H9 (cell line): ENCODE measurements at regions not wholly inside any gene's neighbourhood (a gene's known extent, or its start where the extent isn't known, plus 50 kb on each side); places are given as distances from the start of the nearest gene placed in this dataset.

Source experiments
- DNase-seq: peaks from one replicate; pipeline ENCODE4 v3.0.0-alpha.2; 2017
- H2AFZ ChIP-seq: one replicate; pipeline ENCODE4 v1.6.1; 2013; ENCODE audit warnings: mild to moderate bottlenecking, low read length, control low read depth, moderate library complexity
- H2AK5ac ChIP-seq: 2 replicates; pipeline ENCODE4 v1.6.1; 2013; ENCODE audit warnings: low read length, control low read depth, mixed read lengths; ENCODE audit not compliant: insufficient read length
- H2BK120ac ChIP-seq: one replicate; pipeline ENCODE4 v1.6.1; 2013; ENCODE audit warnings: low read depth, mild to moderate bottlenecking, low read length, control low read depth, inconsistent platforms; ENCODE audit not compliant: poor library complexity, severe bottlenecking
- H2BK12ac ChIP-seq: 2 replicates; pipeline ENCODE4 v1.6.1; 2013; ENCODE audit warnings: low read length, control low read depth, mixed read lengths, low read depth; ENCODE audit not compliant: insufficient read length
- H2BK15ac ChIP-seq: 2 replicates; pipeline ENCODE4 v1.6.1; 2013; ENCODE audit warnings: low read depth, low read length, control low read depth
- H2BK20ac ChIP-seq: one replicate; pipeline ENCODE4 v1.6.1; 2013; ENCODE audit warnings: low read depth, mild to moderate bottlenecking, low read length, control low read depth, inconsistent platforms; ENCODE audit not compliant: poor library complexity, severe bottlenecking
- H2BK5ac ChIP-seq: 2 replicates; pipeline ENCODE4 v1.6.1; 2013; ENCODE audit warnings: low read length, control low read depth, mixed read lengths; ENCODE audit not compliant: insufficient read length
- H3K14ac ChIP-seq: 2 replicates; pipeline ENCODE4 v1.6.1; 2013; ENCODE audit warnings: low read length, control low read depth; ENCODE audit not compliant: insufficient read depth
- H3K18ac ChIP-seq: 2 replicates; pipeline ENCODE4 v1.6.1; 2013; ENCODE audit warnings: low read depth, mild to moderate bottlenecking, mixed read lengths, low read length, control low read depth; ENCODE audit not compliant: insufficient read length
- H3K23ac ChIP-seq: 2 replicates; pipeline ENCODE4 v1.6.1; 2013; ENCODE audit warnings: low read length, control low read depth, mixed read lengths, low read depth; ENCODE audit not compliant: insufficient read length
- H3K23me2 ChIP-seq: 2 replicates; pipeline ENCODE4 v1.6.1; 2013; ENCODE audit warnings: low read depth, mild to moderate bottlenecking, mixed read lengths, low read length, control low read depth; ENCODE audit not compliant: insufficient read length, poor library complexity, severe bottlenecking
- H3K27ac ChIP-seq: 2 replicates; pipeline ENCODE4 v1.5.1; 2013; ENCODE audit warnings: low read length, control low read depth, mixed read lengths, low read depth; ENCODE audit not compliant: insufficient read length
- H3K27me3 ChIP-seq: 2 replicates; pipeline ENCODE4 v1.6.1; 2013; ENCODE audit warnings: low read length, control low read depth, inconsistent platforms; ENCODE audit not compliant: insufficient read depth
- H3K4ac ChIP-seq: 2 replicates; pipeline ENCODE4 v1.6.1; 2013; ENCODE audit warnings: low read depth, mild to moderate bottlenecking, control low read depth, inconsistent platforms, low read length, moderate library complexity
- H3K4me1 ChIP-seq: 2 replicates; pipeline ENCODE4 v1.6.1; 2013; ENCODE audit warnings: low read length, control low read depth, inconsistent platforms; ENCODE audit not compliant: insufficient read depth
- H3K4me2 ChIP-seq: 2 replicates; pipeline ENCODE4 v1.6.1; 2013; ENCODE audit warnings: low read length, control low read depth, mixed read lengths; ENCODE audit not compliant: insufficient read length, insufficient read depth
- H3K56ac ChIP-seq: 2 replicates; pipeline ENCODE4 v1.6.1; 2013; ENCODE audit warnings: low read depth, mild to moderate bottlenecking, mixed read lengths, low read length, control low read depth; ENCODE audit not compliant: insufficient read length
- H3K79me1 ChIP-seq: 2 replicates; pipeline ENCODE4 v1.6.1; 2013; ENCODE audit warnings: low read depth, mild to moderate bottlenecking, moderate library complexity, low read length, control low read depth, inconsistent platforms; ENCODE audit not compliant: insufficient read depth, poor library complexity, severe bottlenecking
- H3K79me2 ChIP-seq: 2 replicates; pipeline ENCODE4 v1.6.1; 2013; ENCODE audit warnings: low read length, control low read depth, inconsistent platforms; ENCODE audit not compliant: insufficient read depth
- H3K9ac ChIP-seq: 2 replicates; pipeline ENCODE4 v1.6.1; 2013; ENCODE audit warnings: low read length, control low read depth, mixed read lengths; ENCODE audit not compliant: insufficient read length; ENCODE audit errors: extremely low read depth
- H3K9me3 ChIP-seq: one replicate; pipeline ENCODE4 v1.6.1; 2013; ENCODE audit warnings: low read depth, low read length, inconsistent platforms; ENCODE audit not compliant: control insufficient read depth
- H3T11ph ChIP-seq: one replicate; pipeline ENCODE4 v1.6.1; 2013; ENCODE audit warnings: mild to moderate bottlenecking, low read length, control low read depth, inconsistent platforms
- H4K20me1 ChIP-seq: one replicate; pipeline ENCODE4 v1.6.1; 2013; ENCODE audit not compliant: control insufficient read depth, insufficient read length, insufficient read depth
- H4K5ac ChIP-seq: 2 replicates; pipeline ENCODE4 v1.6.1; 2013; ENCODE audit warnings: low read depth, mild to moderate bottlenecking, mixed read lengths, low read length, control low read depth; ENCODE audit not compliant: insufficient read length
- H4K8ac ChIP-seq: replicated peaks from 2 replicates; pipeline ENCODE4 v1.6.1; 2013; ENCODE audit warnings: low read length, control low read depth, mixed read lengths, low read depth; ENCODE audit not compliant: insufficient read length
- H4K91ac ChIP-seq: 2 replicates; pipeline ENCODE4 v1.6.1; 2013; ENCODE audit warnings: low read depth, mild to moderate bottlenecking, moderate library complexity, mixed read lengths, low read length, control low read depth; ENCODE audit not compliant: insufficient read length
- H3K27ac Mint-ChIP-seq, 3 experiments: 2 replicates in 2 of 3; 3 replicates in 1 of 3; pipeline ENCODE4 v1.8.0; 2020 to 2021; ENCODE audit warnings: mixed read lengths in 3 of 3, mild to moderate bottlenecking in 1 of 3, moderate library complexity in 1 of 3
- H3K27me3 Mint-ChIP-seq: 2 replicates; pipeline ENCODE4 v1.8.0; 2021; ENCODE audit warnings: low read depth, mild to moderate bottlenecking, moderate library complexity, mixed read lengths
- H3K36me3 Mint-ChIP-seq, 3 experiments: 2 replicates in 2 of 3; 3 replicates in 1 of 3; pipeline ENCODE4 v1.8.0; 2020 to 2021; ENCODE audit warnings: low read depth in 3 of 3, mixed read lengths in 3 of 3; ENCODE audit not compliant: insufficient read depth in 1 of 3
- H3K4me1 Mint-ChIP-seq, 2 experiments: 2 replicates each; pipeline ENCODE4 v1.8.0; 2020; ENCODE audit warnings: mixed read lengths in 2 of 2
- H3K4me3 Mint-ChIP-seq, 2 experiments: 2 replicates in 1 of 2; 3 replicates in 1 of 2; pipeline ENCODE4 v1.8.0; 2020 to 2021; ENCODE audit warnings: mild to moderate bottlenecking in 2 of 2, mixed read lengths in 2 of 2, moderate library complexity in 1 of 2
- H3K9me3 Mint-ChIP-seq, 2 experiments: 2 replicates in 1 of 2; 3 replicates in 1 of 2; pipeline ENCODE4 v1.8.0; 2020; ENCODE audit warnings: mild to moderate bottlenecking in 2 of 2, mixed read lengths in 2 of 2, moderate library complexity in 1 of 2
- WGBS: extraction: QIAGEN DNeasy Blood & Tissue Kit; methylation state at CpG from one replicate; pipeline ENCODE4 v1.1.7; 2013; ENCODE audit warnings: missing lambda C conversion rate, low lambda C conversion rate, mixed read lengths; ENCODE audit not compliant: insufficient read length; ENCODE audit errors: extremely low coverage; 5-methylcytosine and 5-hydroxymethylcytosine counted together
- TF ChIP-seq, protein P1 (sequence below): fragments of 200-600 bp; sonication (generic); conservative IDR thresholded peaks from 3 replicates; pipeline ENCODE4 v1.8.0; 2021; ENCODE audit warnings: antibody characterized with exemption, mild to moderate bottlenecking

DNA sequence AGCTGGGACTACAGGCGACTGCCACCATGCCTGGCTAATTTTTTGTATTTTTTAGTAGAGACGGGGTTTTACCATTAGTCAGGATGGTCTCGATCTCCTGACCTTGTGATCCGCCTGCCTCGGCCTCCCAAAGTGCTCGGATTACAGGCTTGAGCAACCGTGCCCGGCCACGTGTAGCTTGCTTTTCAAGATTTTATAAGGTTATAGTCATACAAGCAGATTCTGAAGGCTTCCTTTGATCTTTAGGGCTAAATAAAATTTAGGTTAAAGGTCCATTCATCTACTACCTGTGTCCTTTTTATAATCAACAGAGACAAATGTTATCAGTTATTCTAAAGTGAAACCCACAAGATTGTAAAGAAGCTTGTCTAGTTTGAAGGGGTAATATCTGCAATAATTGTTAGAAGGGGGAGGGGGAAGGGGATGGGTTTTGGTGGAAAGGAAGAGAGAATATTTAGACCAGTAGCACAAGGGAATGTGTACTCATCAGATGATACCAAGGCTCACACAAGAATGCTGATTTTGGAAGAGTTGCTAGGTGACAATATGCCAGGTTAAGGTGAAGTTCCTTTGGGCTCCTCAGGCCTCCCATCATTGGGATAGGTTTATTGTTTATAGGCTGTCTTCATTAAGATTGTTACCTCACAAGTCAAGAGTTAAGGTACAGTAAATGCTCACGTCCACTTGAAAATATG, 284.7 kb downstream of the ALDH8A1 start:
- Histone ChIP-seq H2BK12ac (no peak overlapping the region), H2BK120ac (no peak overlapping the region), H3K23ac (no peak overlapping the region), H2BK15ac (no peak overlapping the region), H2BK20ac (no peak overlapping the region), H3K27me3 (no peaks in the 10 kb centered on the region), H3K9me3 (no peaks in the 10 kb centered on the region), H3K23me2 (no peaks in the 10 kb centered on the region), H2BK5ac (no peak overlapping the region), H4K5ac (no peak overlapping the region), H4K91ac (no peak overlapping the region), H2AK5ac (no peak overlapping the region), H3K4me2 (no peak overlapping the region), H3K4ac (no peak overlapping the region), H4K20me1 (no peaks in the 10 kb centered on the region), H4K8ac (no peak overlapping the region), H3K56ac (no peak overlapping the region), H3T11ph (no peak overlapping the region), H3K27ac (no peak overlapping the region), H3K9ac (no peak overlapping the region), H3K79me2 (no peaks in the 10 kb centered on the region), H2AFZ (no peak overlapping the region), H3K4me1 (no peaks in the 10 kb centered on the region; the same call in 1 of the 2 replicates), H3K18ac (no peak overlapping the region), H3K14ac (no peak overlapping the region), H3K79me1 (no peaks in the 10 kb centered on the region)
- no peaks in the 10 kb centered on the region for H3K27me3 Mint-ChIP-seq
- no peak overlapping the region for H3K27ac Mint-ChIP-seq
- no peak for DNase-seq
- H3K4me3 Mint-ChIP-seq: no peak overlapping the region
- H3K4me1 Mint-ChIP-seq: peaks cover 4% of the 10 kb centered on the region in 2 experiments
- no peaks in the 10 kb centered on the region; a peak in 1 of 5 replicates for H3K9me3 Mint-ChIP-seq
- no CpG with 5 or more reads among the region's 10 CpGs for WGBS
- TF ChIP-seq, protein P1, sequence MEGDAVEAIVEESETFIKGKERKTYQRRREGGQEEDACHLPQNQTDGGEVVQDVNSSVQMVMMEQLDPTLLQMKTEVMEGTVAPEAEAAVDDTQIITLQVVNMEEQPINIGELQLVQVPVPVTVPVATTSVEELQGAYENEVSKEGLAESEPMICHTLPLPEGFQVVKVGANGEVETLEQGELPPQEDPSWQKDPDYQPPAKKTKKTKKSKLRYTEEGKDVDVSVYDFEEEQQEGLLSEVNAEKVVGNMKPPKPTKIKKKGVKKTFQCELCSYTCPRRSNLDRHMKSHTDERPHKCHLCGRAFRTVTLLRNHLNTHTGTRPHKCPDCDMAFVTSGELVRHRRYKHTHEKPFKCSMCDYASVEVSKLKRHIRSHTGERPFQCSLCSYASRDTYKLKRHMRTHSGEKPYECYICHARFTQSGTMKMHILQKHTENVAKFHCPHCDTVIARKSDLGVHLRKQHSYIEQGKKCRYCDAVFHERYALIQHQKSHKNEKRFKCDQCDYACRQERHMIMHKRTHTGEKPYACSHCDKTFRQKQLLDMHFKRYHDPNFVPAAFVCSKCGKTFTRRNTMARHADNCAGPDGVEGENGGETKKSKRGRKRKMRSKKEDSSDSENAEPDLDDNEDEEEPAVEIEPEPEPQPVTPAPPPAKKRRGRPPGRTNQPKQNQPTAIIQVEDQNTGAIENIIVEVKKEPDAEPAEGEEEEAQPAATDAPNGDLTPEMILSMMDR: no peak
- H3K36me3 Mint-ChIP-seq: no peaks in the 10 kb centered on the region
